Nucleus accumbens (tissue), 56 donors: ENCODE measurements at regions not wholly inside any gene's neighbourhood (a gene's known extent, or its start where the extent isn't known, plus 50 kb on each side); places are given as distances from the start of the nearest gene placed in this dataset.
A peak's percentile ranks its signal among the peaks of the same experiment; 100 is the strongest.
"Not testable (repeated sequence)": the region's sequence is repeated elsewhere in the genome, so short reads cannot be mapped to it uniquely, and the experiment has no call there.

Experiments used
- DNase-seq, 56 donors: peaks; one replicate each; lab custom pipeline; 2025; lab: John Stamatoyannopoulos, UW

- DNase-seq = no peak
These were observed 154.1 kb downstream of the SH3BP4 start for GRCh38 chr2:235105821-235106359.

- peak in 44 of 56 donors; percentile 4 to 79 (median 39) for DNase-seq
These were observed 155.2 kb downstream of the SH3BP4 start for GRCh38 chr2:235106874-235107639.

GRCh38 chr2:235107640-235107951 is 155.8 kb downstream of the SH3BP4 start:
- DNase-seq = no peak

- DNase-seq = not testable (repeated sequence)
These were observed 157.7 kb downstream of the SH3BP4 start for GRCh38 chr2:235109561-235109960.

GRCh38 chr2:235112365-235112764 is 160.5 kb downstream of the SH3BP4 start:
- DNase-seq = no peak

GRCh38 chr2:235113854-235114253 is 162.0 kb downstream of the SH3BP4 start:
- DNase-seq = no peak

- DNase-seq = no peak
These were observed 162.5 kb downstream of the SH3BP4 start for GRCh38 chr2:235114286-235114685.

- DNase-seq = no peak
These were observed 163.7 kb downstream of the SH3BP4 start for GRCh38 chr2:235115521-235115920.

- no peak for DNase-seq
These were observed 165.2 kb downstream of the SH3BP4 start for GRCh38 chr2:235116885-235117492.

- DNase-seq = no peak
These were observed 175.0 kb downstream of the SH3BP4 start for GRCh38 chr2:235126768-235127167.

- DNase-seq = no peak
These were observed 176.1 kb downstream of the SH3BP4 start for GRCh38 chr2:235127931-235128330.

GRCh38 chr2:235129850-235130249 is 178.0 kb downstream of the SH3BP4 start:
- no peak for DNase-seq

- DNase-seq = peak in 11 of 56 donors; percentile 5 to 52 (median 19)
These were observed 179.8 kb downstream of the SH3BP4 start for GRCh38 chr2:235131334-235132305.

- DNase-seq = no peak
These were observed 180.8 kb downstream of the SH3BP4 start for GRCh38 chr2:235132651-235133050.

- no peak for DNase-seq
These were observed 182.0 kb downstream of the SH3BP4 start for GRCh38 chr2:235133837-235134236.

GRCh38 chr2:235134420-235134819 is 182.6 kb downstream of the SH3BP4 start:
- no peak for DNase-seq

- DNase-seq = no peak
These were observed 183.6 kb downstream of the SH3BP4 start for GRCh38 chr2:235135195-235135965.

- peak in 50 of 56 donors; percentile 8 to 89 (median 54) for DNase-seq
These were observed 184.3 kb downstream of the SH3BP4 start for GRCh38 chr2:235135990-235136561.

GRCh38 chr2:235138339-235138738 is 186.5 kb downstream of the SH3BP4 start:
- no peak for DNase-seq
